Activated CD4-positive, CD25-positive, alpha-beta regulatory T cell treated with anti-CD3 and anti-CD28 coated beads, Interleukin-2, amount 50 U/mL, for 72 hours (primary cell): ENCODE measurements at regions not wholly inside any gene's neighbourhood (a gene's known extent, or its start where the extent isn't known, plus 50 kb on each side); places are given as distances from the start of the nearest gene placed in this dataset.

Experiments used
- DNase-seq: peaks from one replicate; pipeline ENCODE4 v3.0.0; 2021

- DNase-seq: no peak
Observed at GRCh38 chr2:181308766-181309515, 148.2 kb upstream of the ITGA4 start.

GRCh38 chr2:181309586-181309985, 147.6 kb upstream of the ITGA4 start:
- no peak for DNase-seq

- DNase-seq: no peak
Observed at GRCh38 chr2:181310967-181311366, 146.2 kb upstream of the ITGA4 start.

- DNase-seq: no peak
Observed at GRCh38 chr2:181311837-181312236, 145.3 kb upstream of the ITGA4 start.

GRCh38 chr2:181312515-181312927, 144.7 kb upstream of the ITGA4 start:
- DNase-seq: peak; percentile 49

- DNase-seq: no peak
Observed at GRCh38 chr2:181313845-181314244, 143.3 kb upstream of the ITGA4 start.

- no peak for DNase-seq
Observed at GRCh38 chr2:181314551-181314950, 142.6 kb upstream of the ITGA4 start.

- no peak for DNase-seq
Observed at GRCh38 chr2:181317511-181317910, 139.7 kb upstream of the ITGA4 start.

- no peak for DNase-seq
Observed at GRCh38 chr2:181318504-181319280, 138.5 kb upstream of the ITGA4 start.

GRCh38 chr2:181319286-181319685, 137.9 kb upstream of the ITGA4 start:
- DNase-seq: no peak

- DNase-seq: no peak
Observed at GRCh38 chr2:181320638-181321037, 136.5 kb upstream of the ITGA4 start.

- no peak for DNase-seq
Observed at GRCh38 chr2:181324912-181325311, 132.3 kb upstream of the ITGA4 start.

- DNase-seq: no peak
Observed at GRCh38 chr2:181326661-181327060, 130.5 kb upstream of the ITGA4 start.

- DNase-seq: no peak
Observed at GRCh38 chr2:181330286-181330685, 126.9 kb upstream of the ITGA4 start.

- no peak for DNase-seq
Observed at GRCh38 chr2:181332044-181332605, 125.1 kb upstream of the ITGA4 start.

GRCh38 chr2:181334158-181334826, 122.9 kb upstream of the ITGA4 start:
- no peak for DNase-seq

- DNase-seq: no peak
Observed at GRCh38 chr2:181340891-181341290, 116.3 kb upstream of the ITGA4 start.

- no peak for DNase-seq
Observed at GRCh38 chr2:181341855-181342600, 115.2 kb upstream of the ITGA4 start.

GRCh38 chr2:181348107-181348837, 108.9 kb upstream of the ITGA4 start:
- DNase-seq: no peak

- DNase-seq: no peak
Observed at GRCh38 chr2:181352158-181352557, 105.0 kb upstream of the ITGA4 start.

GRCh38 chr2:181354626-181355025, 102.6 kb upstream of the ITGA4 start:
- no peak for DNase-seq

- no peak for DNase-seq
Observed at GRCh38 chr2:181356526-181357130, 100.6 kb upstream of the ITGA4 start.
